Lower lobe of right lung (tissue), 2 donors: ENCODE measurements at regions not wholly inside any gene's neighbourhood (a gene's known extent, or its start where the extent isn't known, plus 50 kb on each side); places are given as distances from the start of the nearest gene placed in this dataset.
"Not testable (repeated sequence)": the region's sequence is repeated elsewhere in the genome, so short reads cannot be mapped to it uniquely, and the experiment has no call there.

Experiments used
- ATAC-seq, 2 donors: fragments of 200-7000 bp; cut with Tn5 transposase; one replicate each; pipeline ENCODE4 v1.9.1; 2020 to 2022; ENCODE audit warnings: mild to moderate bottlenecking in 2 of 2, moderate library complexity in 2 of 2
- DNase-seq: peaks from one replicate; pipeline ENCODE4 v3.0.0-alpha.2; 2020
- H3K27ac ChIP-seq: fragments of 200-600 bp; one replicate; pipeline ENCODE4 v1.8.0; 2022
- H3K27me3 ChIP-seq: fragments of 200-600 bp; one replicate; pipeline ENCODE4 v1.8.0; 2022; ENCODE audit warnings: low read depth
- H3K36me3 ChIP-seq: fragments of 200-600 bp; one replicate; pipeline ENCODE4 v1.8.0; 2022; ENCODE audit warnings: mild to moderate bottlenecking
- H3K4me1 ChIP-seq: fragments of 200-600 bp; one replicate; pipeline ENCODE4 v1.8.0; 2022
- H3K4me3 ChIP-seq: fragments of 200-600 bp; one replicate; pipeline ENCODE4 v1.8.0; 2022; ENCODE audit warnings: mild to moderate bottlenecking
- H3K9me3 ChIP-seq: fragments of 200-600 bp; one replicate; pipeline ENCODE4 v1.8.0; 2022
- CTCF ChIP-seq: fragments of 200-600 bp; IDR thresholded peaks from one replicate; pipeline ENCODE4 v1.8.0; 2022; ENCODE audit warnings: antibody characterized with exemption, mild to moderate bottlenecking
- intact Hi-C: fragments of 100-400 bp; cut with DNase I; formaldehyde crosslinking; loops from one replicate; pipeline ENCODE4 v1.11.0; 2022
- donor health status: DM: no; HTN: yes; CAD: no; lungs with severe emphysema.

- H3K27ac ChIP-seq, result no peak overlapping the region
- H3K9me3 ChIP-seq, result no peaks in the 10 kb centered on the region
- DNase-seq (no peak), ATAC-seq (no peak)
- H3K4me3 ChIP-seq, result no peak overlapping the region
- intact Hi-C loops, result no loop called here
- TF ChIP-seq CTCF, result no peak
- no peaks in the 10 kb centered on the region for H3K27me3 ChIP-seq
- no peaks in the 10 kb centered on the region for H3K4me1 ChIP-seq
- H3K36me3 ChIP-seq, result no peaks in the 10 kb centered on the region
Measured at GRCh38 chr2:134035605-134036370, 218.1 kb upstream of the MGAT5 start.

- TF ChIP-seq CTCF, result no peak
- no peak for ATAC-seq
- Histone ChIP-seq H3K9me3 (no peaks in the 10 kb centered on the region), H3K27me3 (no peaks in the 10 kb centered on the region), H3K4me1 (no peaks in the 10 kb centered on the region), H3K36me3 (no peaks in the 10 kb centered on the region), H3K4me3 (no peak overlapping the region), H3K27ac (no peak overlapping the region)
- intact Hi-C loops, result no loop called here
- DNase-seq, result no peak
Measured at GRCh38 chr2:134039912-134040581, 213.8 kb upstream of the MGAT5 start.

- ATAC-seq, H3K4me1 ChIP-seq, DNase-seq, H3K27ac ChIP-seq, H3K27me3 ChIP-seq, H3K4me3 ChIP-seq, H3K36me3 ChIP-seq, H3K9me3 ChIP-seq, intact Hi-C loops: not testable (repeated sequence)
Measured at GRCh38 chr2:134040626-134041172, 213.2 kb upstream of the MGAT5 start.

GRCh38 chr2:134041877-134042276 is 212.0 kb upstream of the MGAT5 start:
- ATAC-seq (no peak), DNase-seq (no peak)
- TF ChIP-seq CTCF, result no peak
- no peaks in the 10 kb centered on the region for H3K9me3 ChIP-seq
- no peak overlapping the region for H3K27ac ChIP-seq
- intact Hi-C loops, result no loop called here
- H3K36me3 ChIP-seq, result no peaks in the 10 kb centered on the region
- no peaks in the 10 kb centered on the region for H3K27me3 ChIP-seq
- no peak overlapping the region for H3K4me3 ChIP-seq
- H3K4me1 ChIP-seq, result no peaks in the 10 kb centered on the region

GRCh38 chr2:134043028-134043427 is 210.8 kb upstream of the MGAT5 start:
- H3K27ac ChIP-seq, intact Hi-C loops, H3K36me3 ChIP-seq, H3K9me3 ChIP-seq, H3K4me1 ChIP-seq, H3K27me3 ChIP-seq, DNase-seq, H3K4me3 ChIP-seq, ATAC-seq: not testable (repeated sequence)

- no peaks in the 10 kb centered on the region for H3K27me3 ChIP-seq
- DNase-seq (no peak), ATAC-seq (no peak)
- TF ChIP-seq CTCF, result no peak
- no peaks in the 10 kb centered on the region for H3K36me3 ChIP-seq
- no peak overlapping the region for H3K27ac ChIP-seq
- H3K4me3 ChIP-seq, result no peak overlapping the region
- no peaks in the 10 kb centered on the region for H3K9me3 ChIP-seq
- no peaks in the 10 kb centered on the region for H3K4me1 ChIP-seq
- intact Hi-C loops, result no loop called here
Measured at GRCh38 chr2:134052173-134052572, 201.7 kb upstream of the MGAT5 start.
